H9 (cell line): ENCODE measurements at regions not wholly inside any gene's neighbourhood (a gene's known extent, or its start where the extent isn't known, plus 50 kb on each side); places are given as distances from the start of the nearest gene placed in this dataset.

Experiments used
- DNase-seq: peaks from one replicate; pipeline ENCODE4 v3.0.0-alpha.2; 2017
- H2AFZ ChIP-seq: one replicate; pipeline ENCODE4 v1.6.1; 2013; ENCODE audit warnings: mild to moderate bottlenecking, low read length, control low read depth, moderate library complexity
- H2AK5ac ChIP-seq: 2 replicates; pipeline ENCODE4 v1.6.1; 2013; ENCODE audit warnings: low read length, control low read depth, mixed read lengths; ENCODE audit not compliant: insufficient read length
- H2BK120ac ChIP-seq: one replicate; pipeline ENCODE4 v1.6.1; 2013; ENCODE audit warnings: low read depth, mild to moderate bottlenecking, low read length, control low read depth, inconsistent platforms; ENCODE audit not compliant: poor library complexity, severe bottlenecking
- H2BK12ac ChIP-seq: 2 replicates; pipeline ENCODE4 v1.6.1; 2013; ENCODE audit warnings: low read length, control low read depth, mixed read lengths, low read depth; ENCODE audit not compliant: insufficient read length
- H2BK15ac ChIP-seq: 2 replicates; pipeline ENCODE4 v1.6.1; 2013; ENCODE audit warnings: low read depth, low read length, control low read depth
- H2BK20ac ChIP-seq: one replicate; pipeline ENCODE4 v1.6.1; 2013; ENCODE audit warnings: low read depth, mild to moderate bottlenecking, low read length, control low read depth, inconsistent platforms; ENCODE audit not compliant: poor library complexity, severe bottlenecking
- H2BK5ac ChIP-seq: 2 replicates; pipeline ENCODE4 v1.6.1; 2013; ENCODE audit warnings: low read length, control low read depth, mixed read lengths; ENCODE audit not compliant: insufficient read length
- H3K14ac ChIP-seq: 2 replicates; pipeline ENCODE4 v1.6.1; 2013; ENCODE audit warnings: low read length, control low read depth; ENCODE audit not compliant: insufficient read depth
- H3K18ac ChIP-seq: 2 replicates; pipeline ENCODE4 v1.6.1; 2013; ENCODE audit warnings: low read depth, mild to moderate bottlenecking, mixed read lengths, low read length, control low read depth; ENCODE audit not compliant: insufficient read length
- H3K23ac ChIP-seq: 2 replicates; pipeline ENCODE4 v1.6.1; 2013; ENCODE audit warnings: low read length, control low read depth, mixed read lengths, low read depth; ENCODE audit not compliant: insufficient read length
- H3K23me2 ChIP-seq: 2 replicates; pipeline ENCODE4 v1.6.1; 2013; ENCODE audit warnings: low read depth, mild to moderate bottlenecking, mixed read lengths, low read length, control low read depth; ENCODE audit not compliant: insufficient read length, poor library complexity, severe bottlenecking
- H3K27ac ChIP-seq: 2 replicates; pipeline ENCODE4 v1.5.1; 2013; ENCODE audit warnings: low read length, control low read depth, mixed read lengths, low read depth; ENCODE audit not compliant: insufficient read length
- H3K27me3 ChIP-seq: 2 replicates; pipeline ENCODE4 v1.6.1; 2013; ENCODE audit warnings: low read length, control low read depth, inconsistent platforms; ENCODE audit not compliant: insufficient read depth
- H3K4ac ChIP-seq: 2 replicates; pipeline ENCODE4 v1.6.1; 2013; ENCODE audit warnings: low read depth, mild to moderate bottlenecking, control low read depth, inconsistent platforms, low read length, moderate library complexity
- H3K4me1 ChIP-seq: 2 replicates; pipeline ENCODE4 v1.6.1; 2013; ENCODE audit warnings: low read length, control low read depth, inconsistent platforms; ENCODE audit not compliant: insufficient read depth
- H3K4me2 ChIP-seq: 2 replicates; pipeline ENCODE4 v1.6.1; 2013; ENCODE audit warnings: low read length, control low read depth, mixed read lengths; ENCODE audit not compliant: insufficient read length, insufficient read depth
- H3K56ac ChIP-seq: 2 replicates; pipeline ENCODE4 v1.6.1; 2013; ENCODE audit warnings: low read depth, mild to moderate bottlenecking, mixed read lengths, low read length, control low read depth; ENCODE audit not compliant: insufficient read length
- H3K79me1 ChIP-seq: 2 replicates; pipeline ENCODE4 v1.6.1; 2013; ENCODE audit warnings: low read depth, mild to moderate bottlenecking, moderate library complexity, low read length, control low read depth, inconsistent platforms; ENCODE audit not compliant: insufficient read depth, poor library complexity, severe bottlenecking
- H3K79me2 ChIP-seq: 2 replicates; pipeline ENCODE4 v1.6.1; 2013; ENCODE audit warnings: low read length, control low read depth, inconsistent platforms; ENCODE audit not compliant: insufficient read depth
- H3K9ac ChIP-seq: 2 replicates; pipeline ENCODE4 v1.6.1; 2013; ENCODE audit warnings: low read length, control low read depth, mixed read lengths; ENCODE audit not compliant: insufficient read length; ENCODE audit errors: extremely low read depth
- H3K9me3 ChIP-seq: one replicate; pipeline ENCODE4 v1.6.1; 2013; ENCODE audit warnings: low read depth, low read length, inconsistent platforms; ENCODE audit not compliant: control insufficient read depth
- H3T11ph ChIP-seq: one replicate; pipeline ENCODE4 v1.6.1; 2013; ENCODE audit warnings: mild to moderate bottlenecking, low read length, control low read depth, inconsistent platforms
- H4K20me1 ChIP-seq: one replicate; pipeline ENCODE4 v1.6.1; 2013; ENCODE audit not compliant: control insufficient read depth, insufficient read length, insufficient read depth
- H4K5ac ChIP-seq: 2 replicates; pipeline ENCODE4 v1.6.1; 2013; ENCODE audit warnings: low read depth, mild to moderate bottlenecking, mixed read lengths, low read length, control low read depth; ENCODE audit not compliant: insufficient read length
- H4K8ac ChIP-seq: replicated peaks from 2 replicates; pipeline ENCODE4 v1.6.1; 2013; ENCODE audit warnings: low read length, control low read depth, mixed read lengths, low read depth; ENCODE audit not compliant: insufficient read length
- H4K91ac ChIP-seq: 2 replicates; pipeline ENCODE4 v1.6.1; 2013; ENCODE audit warnings: low read depth, mild to moderate bottlenecking, moderate library complexity, mixed read lengths, low read length, control low read depth; ENCODE audit not compliant: insufficient read length
- H3K27ac Mint-ChIP-seq, 3 experiments: 2 replicates in 2 of 3; 3 replicates in 1 of 3; pipeline ENCODE4 v1.8.0; 2020 to 2021; ENCODE audit warnings: mixed read lengths in 3 of 3, mild to moderate bottlenecking in 1 of 3, moderate library complexity in 1 of 3
- H3K27me3 Mint-ChIP-seq: 2 replicates; pipeline ENCODE4 v1.8.0; 2021; ENCODE audit warnings: low read depth, mild to moderate bottlenecking, moderate library complexity, mixed read lengths
- H3K36me3 Mint-ChIP-seq, 3 experiments: 2 replicates in 2 of 3; 3 replicates in 1 of 3; pipeline ENCODE4 v1.8.0; 2020 to 2021; ENCODE audit warnings: low read depth in 3 of 3, mixed read lengths in 3 of 3; ENCODE audit not compliant: insufficient read depth in 1 of 3
- H3K4me1 Mint-ChIP-seq, 2 experiments: 2 replicates each; pipeline ENCODE4 v1.8.0; 2020; ENCODE audit warnings: mixed read lengths in 2 of 2
- H3K4me3 Mint-ChIP-seq, 2 experiments: 2 replicates in 1 of 2; 3 replicates in 1 of 2; pipeline ENCODE4 v1.8.0; 2020 to 2021; ENCODE audit warnings: mild to moderate bottlenecking in 2 of 2, mixed read lengths in 2 of 2, moderate library complexity in 1 of 2
- H3K9me3 Mint-ChIP-seq, 2 experiments: 2 replicates in 1 of 2; 3 replicates in 1 of 2; pipeline ENCODE4 v1.8.0; 2020; ENCODE audit warnings: mild to moderate bottlenecking in 2 of 2, mixed read lengths in 2 of 2, moderate library complexity in 1 of 2
- WGBS: extraction: QIAGEN DNeasy Blood & Tissue Kit; methylation state at CpG from one replicate; pipeline ENCODE4 v1.1.7; 2013; ENCODE audit warnings: missing lambda C conversion rate, low lambda C conversion rate, mixed read lengths; ENCODE audit not compliant: insufficient read length; ENCODE audit errors: extremely low coverage; 5-methylcytosine and 5-hydroxymethylcytosine counted together
- TF ChIP-seq, protein P1 (sequence below): fragments of 200-600 bp; sonication (generic); conservative IDR thresholded peaks from 3 replicates; pipeline ENCODE4 v1.8.0; 2021; ENCODE audit warnings: antibody characterized with exemption, mild to moderate bottlenecking

DNA sequence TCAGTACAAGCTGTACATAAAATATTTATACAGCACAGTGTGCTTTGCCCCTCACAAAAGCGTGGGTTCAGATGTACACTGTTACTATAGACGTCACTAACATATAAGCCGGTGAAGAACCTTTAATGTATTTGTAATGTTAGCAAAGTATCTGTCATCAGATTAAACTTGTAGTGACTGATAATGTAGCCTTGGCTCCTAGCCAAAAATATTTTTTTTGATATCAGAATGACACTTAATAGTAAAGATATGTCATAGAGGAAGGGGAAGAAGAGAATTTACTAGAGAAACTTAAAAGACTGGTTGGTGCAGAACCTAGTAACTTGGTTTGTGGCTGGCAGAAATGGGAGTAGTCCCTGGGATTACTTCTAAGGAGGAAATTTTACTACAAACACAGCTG lies 258.7 kb upstream of the DMRT1 start:
- Mint-ChIP-seq H3K27me3 (no peaks in the 10 kb centered on the region; the same call in 1 of the 2 replicates), H3K36me3 (peaks cover 13 to 18% (median 16%) of the 10 kb centered on the region in 3 experiments), H3K9me3 (peaks cover 15 to 20% of the 10 kb centered on the region in 2 experiments), H3K4me1 (no peaks in the 10 kb centered on the region), H3K4me3 (no peak overlapping the region), H3K27ac (no peak overlapping the region)
- H2BK12ac ChIP-seq = no peak overlapping the region
- no peaks in the 10 kb centered on the region for H3K23me2 ChIP-seq
- H4K5ac ChIP-seq = no peak overlapping the region
- H2BK5ac ChIP-seq = no peak overlapping the region
- H3K4me2 ChIP-seq = no peak overlapping the region
- no peak overlapping the region for H3K18ac ChIP-seq
- H2BK20ac ChIP-seq = no peak overlapping the region
- no peak overlapping the region for H3T11ph ChIP-seq
- H3K79me1 ChIP-seq = no peaks in the 10 kb centered on the region
- H3K4me1 ChIP-seq = no peaks in the 10 kb centered on the region
- H3K9me3 ChIP-seq = peaks cover 10% of the 10 kb centered on the region
- no CpG with 5 or more reads among the region's 3 CpGs for WGBS
- H3K27ac ChIP-seq = no peak overlapping the region
- TF ChIP-seq, protein P1, sequence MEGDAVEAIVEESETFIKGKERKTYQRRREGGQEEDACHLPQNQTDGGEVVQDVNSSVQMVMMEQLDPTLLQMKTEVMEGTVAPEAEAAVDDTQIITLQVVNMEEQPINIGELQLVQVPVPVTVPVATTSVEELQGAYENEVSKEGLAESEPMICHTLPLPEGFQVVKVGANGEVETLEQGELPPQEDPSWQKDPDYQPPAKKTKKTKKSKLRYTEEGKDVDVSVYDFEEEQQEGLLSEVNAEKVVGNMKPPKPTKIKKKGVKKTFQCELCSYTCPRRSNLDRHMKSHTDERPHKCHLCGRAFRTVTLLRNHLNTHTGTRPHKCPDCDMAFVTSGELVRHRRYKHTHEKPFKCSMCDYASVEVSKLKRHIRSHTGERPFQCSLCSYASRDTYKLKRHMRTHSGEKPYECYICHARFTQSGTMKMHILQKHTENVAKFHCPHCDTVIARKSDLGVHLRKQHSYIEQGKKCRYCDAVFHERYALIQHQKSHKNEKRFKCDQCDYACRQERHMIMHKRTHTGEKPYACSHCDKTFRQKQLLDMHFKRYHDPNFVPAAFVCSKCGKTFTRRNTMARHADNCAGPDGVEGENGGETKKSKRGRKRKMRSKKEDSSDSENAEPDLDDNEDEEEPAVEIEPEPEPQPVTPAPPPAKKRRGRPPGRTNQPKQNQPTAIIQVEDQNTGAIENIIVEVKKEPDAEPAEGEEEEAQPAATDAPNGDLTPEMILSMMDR = no peak
- no peak overlapping the region for H3K9ac ChIP-seq
- H2AK5ac ChIP-seq = no peak overlapping the region
- no peaks in the 10 kb centered on the region for H3K27me3 ChIP-seq
- no peak overlapping the region for H3K23ac ChIP-seq
- H2BK15ac ChIP-seq = no peak overlapping the region
- no peak overlapping the region for H4K91ac ChIP-seq
- no peak overlapping the region for H2AFZ ChIP-seq
- H3K56ac ChIP-seq = no peak overlapping the region
- no peaks in the 10 kb centered on the region for H4K20me1 ChIP-seq
- H3K79me2 ChIP-seq = no peaks in the 10 kb centered on the region
- DNase-seq = no peak
- H4K8ac ChIP-seq = no peak overlapping the region
- H3K4ac ChIP-seq = no peak overlapping the region
- no peak overlapping the region for H2BK120ac ChIP-seq
- H3K14ac ChIP-seq = no peak overlapping the region
